ENCODE measurements at regions not wholly inside any gene's neighbourhood (a gene's known extent, or its start where the extent isn't known, plus 50 kb on each side); places are given as distances from the start of the nearest gene placed in this dataset.
"Not testable (repeated sequence)": the region's sequence is repeated elsewhere in the genome, so short reads cannot be mapped to it uniquely, and the experiment has no call there.

- no peak for DNase-seq (ENCODE audit: extremely low read depth, low read depth, low spot score)
These were observed 415.4 kb downstream of the MAGEB5 start for GRCh38 chrX:26631385-26631784.

DNA sequence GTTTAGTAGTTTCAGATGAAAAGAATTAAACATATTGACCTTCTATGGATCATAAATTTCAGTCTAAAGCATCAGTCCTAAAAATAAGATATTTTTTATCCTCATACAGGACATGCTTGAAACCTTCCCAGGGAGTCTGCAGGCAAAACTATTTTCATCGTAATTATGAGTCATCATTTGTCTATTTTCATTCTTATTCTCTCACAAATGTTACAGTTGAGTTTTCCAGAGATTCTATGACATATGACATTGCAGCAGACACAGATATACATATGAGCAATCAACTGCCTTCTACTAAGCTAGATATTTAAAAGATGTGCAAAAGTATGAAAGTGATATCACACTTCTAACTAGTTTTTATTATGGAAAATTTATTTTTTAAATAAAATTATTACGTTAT is 398.0 kb downstream of the MAGEB5 start:
- no peak for DNase-seq (ENCODE audit: extremely low read depth, low read depth, low spot score)

- no peak for DNase-seq (ENCODE audit: extremely low read depth, low read depth, low spot score)
These were observed 391.0 kb downstream of the MAGEB5 start for GRCh38 chrX:26606971-26607370.

GRCh38 chrX:26597981-26598380 is 382.0 kb downstream of the MAGEB5 start:
- no peak for DNase-seq (ENCODE audit: extremely low read depth, low read depth, low spot score)

- DNase-seq (ENCODE audit: extremely low read depth, low read depth, low spot score), result no peak
These were observed 374.9 kb downstream of the MAGEB5 start for GRCh38 chrX:26590849-26591248.

DNA sequence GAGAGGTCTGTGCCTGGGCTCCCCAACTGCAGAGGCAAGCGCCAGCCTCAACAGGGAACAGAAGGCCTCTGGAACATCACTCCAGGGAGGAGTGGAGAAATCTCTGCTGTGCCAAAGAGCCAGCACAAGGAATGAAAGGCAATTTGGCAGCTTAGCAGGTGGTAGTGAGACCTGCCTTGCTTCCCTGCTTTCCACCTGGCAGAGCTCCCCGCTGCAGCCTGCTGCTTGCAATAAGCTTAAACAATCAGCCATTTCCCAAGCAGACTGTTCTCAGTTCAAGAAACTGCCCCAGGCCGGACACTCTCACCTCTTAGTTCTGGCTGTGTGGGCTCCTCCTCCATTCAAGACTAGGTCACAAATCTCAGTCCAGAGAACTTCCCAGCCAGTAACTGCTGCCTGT is 370.6 kb downstream of the MAGEB5 start:
- DNase-seq (ENCODE audit: extremely low read depth, low read depth, low spot score), result no peak

GRCh38 chrX:26581091-26581490 is 365.1 kb downstream of the MAGEB5 start:
- no peak for DNase-seq (ENCODE audit: extremely low read depth, low read depth, low spot score)

- no peak for DNase-seq (ENCODE audit: extremely low read depth, low read depth, low spot score)
These were observed 364.1 kb downstream of the MAGEB5 start for GRCh38 chrX:26580021-26580420.

DNA sequence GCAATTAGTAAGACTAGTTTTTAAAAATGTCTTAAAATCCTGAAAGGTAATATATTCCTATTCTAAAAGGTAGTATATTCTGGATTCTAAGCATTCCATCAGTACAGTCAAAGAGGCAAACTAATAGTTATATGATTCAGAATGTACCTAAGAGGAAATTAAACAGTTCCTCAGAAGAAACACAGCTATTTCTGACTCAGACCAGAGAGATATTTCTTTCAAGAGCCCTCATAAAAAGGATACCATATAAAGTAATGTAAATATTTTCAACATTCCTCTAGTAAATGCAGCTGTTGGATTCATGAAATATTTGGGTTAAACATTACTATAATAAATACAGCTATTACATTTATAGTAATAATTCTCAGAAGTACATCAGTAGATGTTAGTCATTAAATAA is 358.3 kb downstream of the MAGEB5 start:
- DNase-seq (ENCODE audit: extremely low read depth, low read depth, low spot score), result peak; percentile 25

DNA sequence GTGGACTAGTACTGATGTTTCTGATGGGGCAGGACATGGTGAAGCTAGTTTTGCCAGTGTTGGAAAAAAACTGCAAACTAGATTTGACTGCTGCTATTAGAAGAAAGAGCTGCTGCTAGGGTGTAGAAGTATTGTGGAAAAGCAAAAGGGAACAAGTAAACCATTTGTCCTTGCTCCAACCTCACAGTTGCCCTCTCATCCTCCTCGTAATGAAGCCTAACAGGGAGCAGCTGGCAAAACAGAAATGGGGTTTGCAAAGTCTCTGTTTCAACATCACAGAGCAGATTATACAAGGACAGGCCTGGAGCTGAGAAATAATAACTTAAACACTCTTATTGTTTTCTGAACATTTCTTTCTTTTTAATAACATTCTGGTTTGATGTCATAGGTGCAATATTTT is 346.2 kb downstream of the MAGEB5 start:
- no peak for DNase-seq (ENCODE audit: extremely low read depth, low read depth, low spot score)

- DNase-seq (ENCODE audit: extremely low read depth, low read depth, low spot score), result no peak
These were observed 343.9 kb downstream of the MAGEB5 start for GRCh38 chrX:26559855-26560254.

- no peak for DNase-seq (ENCODE audit: extremely low read depth, low read depth, low spot score)
These were observed 342.9 kb downstream of the MAGEB5 start for GRCh38 chrX:26558719-26559386.

GRCh38 chrX:26557691-26558321 is 341.8 kb downstream of the MAGEB5 start:
- no peak for DNase-seq (ENCODE audit: extremely low read depth, low read depth, low spot score)

GRCh38 chrX:26525768-26526167 is 309.8 kb downstream of the MAGEB5 start:
- not testable (repeated sequence) for DNase-seq (ENCODE audit: extremely low read depth, low read depth, low spot score)

- no peak for DNase-seq (ENCODE audit: extremely low read depth, low read depth, low spot score)
These were observed 306.5 kb downstream of the MAGEB5 start for GRCh38 chrX:26522501-26522900.

GRCh38 chrX:26511589-26512363 is 295.8 kb downstream of the MAGEB5 start:
- no peak for DNase-seq (ENCODE audit: extremely low read depth, low read depth, low spot score)

DNA sequence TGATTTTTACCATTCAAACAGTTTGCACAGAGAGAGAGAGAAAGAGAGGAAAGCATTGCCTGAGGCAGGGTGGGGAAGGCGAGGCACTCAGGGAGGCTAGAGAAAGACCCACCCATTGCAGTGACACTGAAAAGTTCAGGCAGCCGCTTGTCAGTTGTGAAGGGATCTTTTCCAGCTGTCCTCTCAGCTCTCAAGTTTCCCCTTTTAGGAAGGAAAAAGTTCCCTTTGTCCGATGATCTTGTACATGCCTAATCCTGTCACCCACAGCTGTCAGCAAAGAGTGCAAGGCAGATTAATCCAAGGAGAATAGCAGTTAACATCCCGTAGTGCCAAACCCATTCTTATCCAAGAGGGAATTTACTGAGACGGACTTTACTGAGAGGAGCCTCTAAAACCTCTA is 255.0 kb downstream of the MAGEB5 start:
- DNase-seq (ENCODE audit: extremely low read depth, low read depth, low spot score), result no peak

- DNase-seq (ENCODE audit: extremely low read depth, low read depth, low spot score), result no peak
These were observed 250.4 kb downstream of the MAGEB5 start for GRCh38 chrX:26466387-26466786.

GRCh38 chrX:26445288-26445687 is 229.3 kb downstream of the MAGEB5 start:
- no peak for DNase-seq (ENCODE audit: extremely low read depth, low read depth, low spot score)

GRCh38 chrX:26444417-26444816 is 228.4 kb downstream of the MAGEB5 start:
- DNase-seq (ENCODE audit: extremely low read depth, low read depth, low spot score), result not testable (repeated sequence)

DNA sequence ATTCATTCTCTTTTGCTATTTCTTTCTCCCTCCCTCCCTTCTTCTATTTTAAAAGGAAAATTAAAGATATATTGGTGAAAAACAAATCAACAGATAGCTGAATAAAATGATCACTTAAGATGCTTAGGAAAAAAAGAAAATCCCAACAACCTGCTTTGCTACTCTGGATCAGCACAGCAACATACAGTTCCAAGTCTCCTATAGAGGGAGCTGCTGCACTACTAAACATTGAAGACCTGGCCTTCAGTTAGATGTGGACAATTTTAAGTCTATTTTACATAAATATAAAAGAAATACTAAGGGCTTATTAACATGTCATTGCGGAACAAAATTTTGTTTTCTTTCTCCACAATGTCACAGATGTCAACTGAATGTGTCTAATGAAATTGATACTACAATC is 226.4 kb downstream of the MAGEB5 start:
- peak; percentile 20 for DNase-seq (ENCODE audit: extremely low read depth, low read depth, low spot score)

DNA sequence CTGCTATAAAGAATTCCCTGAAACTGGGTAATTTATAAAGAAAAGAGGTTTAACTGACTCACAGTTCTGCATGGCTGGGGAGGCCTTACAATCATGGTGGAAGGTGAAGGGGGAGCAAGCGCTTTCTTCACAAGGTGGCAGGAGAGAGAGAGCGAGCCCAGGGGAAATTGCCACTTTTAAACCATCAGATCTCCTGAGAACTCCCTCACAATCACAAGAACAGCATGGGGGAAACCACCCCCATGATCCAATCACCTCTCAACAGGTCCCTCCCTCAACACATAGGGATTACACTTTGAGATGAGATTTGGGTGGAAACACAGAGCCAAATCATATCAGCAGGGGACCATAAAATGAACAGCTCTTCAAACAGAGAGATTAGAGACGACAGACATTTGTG is 198.6 kb downstream of the MAGEB5 start:
- no peak for DNase-seq (ENCODE audit: extremely low read depth, low read depth, low spot score)
